ENCODE measurements at regions not wholly inside any gene's neighbourhood (a gene's known extent, or its start where the extent isn't known, plus 50 kb on each side); places are given as distances from the start of the nearest gene placed in this dataset.

DNA sequence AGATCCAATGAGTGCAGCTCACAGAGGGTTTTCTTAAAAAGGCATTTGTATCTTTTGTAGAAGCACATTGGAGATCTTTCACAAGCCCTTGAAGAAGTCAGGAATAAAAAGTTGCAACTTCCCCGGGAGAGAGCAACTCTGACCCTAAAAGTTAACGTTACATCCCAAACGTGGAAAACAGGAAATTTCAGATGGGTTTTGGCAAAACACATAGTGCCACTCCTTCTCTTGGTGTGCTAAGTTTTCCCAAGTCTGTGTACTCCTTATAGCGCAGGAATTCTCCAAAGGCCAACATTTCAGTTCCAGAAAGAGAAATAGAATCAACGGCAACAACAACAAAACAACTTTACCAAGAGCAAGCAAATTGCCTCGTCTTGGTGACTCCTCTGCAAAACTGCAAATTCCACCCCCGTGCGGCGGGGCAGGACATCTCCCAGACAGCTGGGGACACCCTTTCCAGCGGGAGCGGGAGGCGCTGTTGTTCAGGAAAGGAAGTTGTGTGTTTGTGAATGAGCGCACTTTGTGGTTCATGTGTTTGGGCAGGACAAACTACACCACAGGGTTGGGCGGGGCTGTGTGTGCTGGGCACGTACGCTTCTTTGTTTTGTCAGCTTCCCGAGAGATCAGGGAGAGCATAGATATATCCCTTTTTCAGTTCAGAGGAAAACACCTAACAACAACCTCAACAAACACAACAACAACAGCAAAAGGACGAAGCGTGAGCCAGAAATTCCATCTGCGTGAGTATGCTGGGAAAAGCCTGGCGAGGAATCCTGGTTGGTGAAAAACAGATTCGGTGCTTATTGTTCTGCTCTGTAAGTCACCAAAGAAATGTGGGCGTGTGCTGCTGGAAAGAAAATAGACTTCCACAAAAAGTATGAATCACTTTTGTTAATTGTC, 294.7 kb upstream of the PITRM1 start:
- H3K9me3 ChIP-seq (ENCODE audit: control insufficient read depth in 1 of 2, low read length in 2 of 2) = no peaks in the 10 kb centered on the region
- no peaks in the 10 kb centered on the region for H3K36me3 ChIP-seq (ENCODE audit: control insufficient read depth in 1 of 2, insufficient read depth in 2 of 2, low read length in 2 of 2)
- no peak overlapping the region for H3K9ac ChIP-seq (ENCODE audit: low read depth in 1 of 2, low read length in 2 of 2)
- H3K4me3 ChIP-seq (ENCODE audit: low read depth in 1 of 2, low read length in 2 of 2) = peak overlapping the region in 1 of 2 donors; percentile 13
- H3K27me3 ChIP-seq (ENCODE audit: control insufficient read depth in 1 of 2, insufficient read depth in 2 of 2, low read length in 2 of 2) = no peaks in the 10 kb centered on the region
- peak overlapping the region; percentile 70 for H3K27ac ChIP-seq (ENCODE audit: low read depth, low read length)
- peaks cover 18 to 23% of the 10 kb centered on the region in 2 donors for H3K4me1 ChIP-seq (ENCODE audit: control insufficient read depth in 1 of 2, insufficient read depth in 2 of 2, low read length in 2 of 2)

DNA sequence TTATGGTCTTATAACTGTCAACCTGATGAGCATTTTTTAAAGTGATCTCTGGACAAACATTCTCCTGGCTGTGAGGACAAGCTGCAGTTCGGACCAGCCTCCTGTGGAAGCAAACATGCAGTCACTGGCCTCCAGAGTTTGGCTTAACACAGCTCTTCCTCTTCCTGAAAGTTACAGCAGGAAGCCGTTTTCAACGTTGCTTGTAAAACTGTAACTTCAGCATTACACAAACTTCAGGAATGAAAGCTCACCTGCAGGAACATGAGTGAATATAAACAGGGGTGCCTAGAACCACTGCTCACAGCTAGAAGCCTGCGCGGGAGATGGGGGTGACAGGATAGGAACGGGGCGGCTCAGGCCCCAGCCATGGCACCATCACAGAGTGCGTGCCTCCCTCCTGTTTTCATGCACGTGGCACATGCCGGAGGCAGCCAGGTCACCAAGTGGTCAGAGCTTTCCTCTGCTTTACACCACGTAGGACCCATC, 292.9 kb upstream of the PITRM1 start:
- no peaks in the 10 kb centered on the region for H3K36me3 ChIP-seq (ENCODE audit: control insufficient read depth in 1 of 2, insufficient read depth in 2 of 2, low read length in 2 of 2)
- peaks cover 11 to 16% of the 10 kb centered on the region in 2 donors for H3K4me1 ChIP-seq (ENCODE audit: control insufficient read depth in 1 of 2, insufficient read depth in 2 of 2, low read length in 2 of 2)
- peak overlapping the region; percentile 12 for H3K27ac ChIP-seq (ENCODE audit: low read depth, low read length)
- peak overlapping the region in 1 of 2 donors; percentile 0 for H3K9ac ChIP-seq (ENCODE audit: low read depth in 1 of 2, low read length in 2 of 2)
- no peaks in the 10 kb centered on the region for H3K27me3 ChIP-seq (ENCODE audit: control insufficient read depth in 1 of 2, insufficient read depth in 2 of 2, low read length in 2 of 2)
- H3K9me3 ChIP-seq (ENCODE audit: control insufficient read depth in 1 of 2, low read length in 2 of 2) = no peaks in the 10 kb centered on the region
- H3K4me3 ChIP-seq (ENCODE audit: low read depth in 1 of 2, low read length in 2 of 2) = no peak overlapping the region

DNA sequence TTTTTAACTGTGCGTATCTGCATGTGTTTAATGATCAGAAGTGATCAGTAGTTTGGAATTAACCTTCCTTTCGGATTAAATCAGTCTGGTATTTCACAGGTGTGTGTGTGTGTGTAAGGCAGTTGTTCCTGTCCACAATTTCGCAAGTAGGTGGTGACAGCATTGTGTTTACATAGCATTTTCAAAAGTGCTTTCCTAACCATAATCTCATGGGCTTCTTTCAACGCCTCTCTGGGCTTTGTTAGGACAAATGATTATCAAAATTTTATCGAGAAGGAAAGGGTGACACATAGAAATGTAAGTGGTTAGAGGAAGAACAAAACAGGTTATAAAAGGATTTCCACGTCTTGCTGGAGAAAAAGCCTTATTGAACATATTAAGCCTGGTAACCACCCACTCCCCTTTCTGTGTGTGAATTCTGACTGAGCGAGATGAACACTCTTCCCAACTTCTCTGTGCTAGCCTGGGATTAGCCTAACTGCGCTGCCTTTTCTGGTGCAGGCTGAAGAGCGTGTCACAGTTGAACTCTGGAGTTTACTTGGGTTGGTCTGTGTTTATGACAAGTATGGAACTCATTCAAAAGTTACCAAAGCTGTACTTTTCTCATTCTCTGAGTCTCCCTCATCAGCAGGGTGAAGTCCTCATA, 292.3 kb upstream of the PITRM1 start:
- no peaks in the 10 kb centered on the region for H3K9me3 ChIP-seq (ENCODE audit: control insufficient read depth in 1 of 2, low read length in 2 of 2)
- peak overlapping the region in 1 of 2 donors; percentile 0 for H3K9ac ChIP-seq (ENCODE audit: low read depth in 1 of 2, low read length in 2 of 2)
- H3K4me3 ChIP-seq (ENCODE audit: low read depth in 1 of 2, low read length in 2 of 2) = no peak overlapping the region
- H3K27ac ChIP-seq (ENCODE audit: low read depth, low read length) = peak overlapping the region; percentile 4
- no peaks in the 10 kb centered on the region for H3K27me3 ChIP-seq (ENCODE audit: control insufficient read depth in 1 of 2, insufficient read depth in 2 of 2, low read length in 2 of 2)
- H3K36me3 ChIP-seq (ENCODE audit: control insufficient read depth in 1 of 2, insufficient read depth in 2 of 2, low read length in 2 of 2) = no peaks in the 10 kb centered on the region
- peaks cover 11 to 16% of the 10 kb centered on the region in 2 donors for H3K4me1 ChIP-seq (ENCODE audit: control insufficient read depth in 1 of 2, insufficient read depth in 2 of 2, low read length in 2 of 2)

DNA sequence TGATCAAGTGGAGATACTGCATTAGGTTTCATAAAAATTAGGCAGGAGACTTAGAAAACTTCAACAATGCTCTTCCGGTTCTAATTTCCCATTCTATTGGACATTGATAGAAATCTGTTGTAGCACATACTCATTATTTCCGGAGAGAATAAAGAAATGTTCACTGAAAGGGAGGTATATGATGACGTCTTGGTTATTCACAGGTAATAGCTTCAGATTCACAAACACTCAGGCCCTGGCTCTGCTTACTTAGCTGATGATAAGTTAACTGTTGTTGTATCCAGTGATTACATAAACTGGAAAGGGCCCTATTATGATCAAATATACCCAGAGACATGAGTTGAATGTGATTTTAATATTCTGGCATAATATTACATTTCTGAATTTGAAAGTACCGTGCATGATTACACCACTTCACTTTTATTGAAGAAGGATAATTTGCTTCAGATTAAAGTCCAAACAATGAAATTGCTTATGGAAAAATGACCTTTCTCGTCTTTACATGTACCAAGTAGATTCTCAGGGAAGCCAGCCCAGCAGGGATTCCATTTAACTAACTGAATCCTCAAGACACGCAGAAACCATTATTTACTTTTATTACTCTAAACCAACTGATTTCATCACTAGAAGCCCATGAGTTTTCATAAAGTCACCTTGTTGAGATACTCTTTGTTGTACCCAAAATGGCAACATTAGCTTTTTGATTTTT, 288.0 kb upstream of the PITRM1 start:
- Histone ChIP-seq H3K27me3 (ENCODE audit: control insufficient read depth in 1 of 2, insufficient read depth in 2 of 2, low read length in 2 of 2) (no peaks in the 10 kb centered on the region), H3K4me1 (ENCODE audit: control insufficient read depth in 1 of 2, insufficient read depth in 2 of 2, low read length in 2 of 2) (peaks cover 9% of the 10 kb centered on the region in 2 donors), H3K9ac (ENCODE audit: low read depth in 1 of 2, low read length in 2 of 2) (no peak overlapping the region), H3K27ac (ENCODE audit: low read depth, low read length) (no peak overlapping the region), H3K36me3 (ENCODE audit: control insufficient read depth in 1 of 2, insufficient read depth in 2 of 2, low read length in 2 of 2) (no peaks in the 10 kb centered on the region), H3K9me3 (ENCODE audit: control insufficient read depth in 1 of 2, low read length in 2 of 2) (peaks cover 0 to 4% of the 10 kb centered on the region in 2 donors), H3K4me3 (ENCODE audit: low read depth in 1 of 2, low read length in 2 of 2) (no peak overlapping the region)

DNA sequence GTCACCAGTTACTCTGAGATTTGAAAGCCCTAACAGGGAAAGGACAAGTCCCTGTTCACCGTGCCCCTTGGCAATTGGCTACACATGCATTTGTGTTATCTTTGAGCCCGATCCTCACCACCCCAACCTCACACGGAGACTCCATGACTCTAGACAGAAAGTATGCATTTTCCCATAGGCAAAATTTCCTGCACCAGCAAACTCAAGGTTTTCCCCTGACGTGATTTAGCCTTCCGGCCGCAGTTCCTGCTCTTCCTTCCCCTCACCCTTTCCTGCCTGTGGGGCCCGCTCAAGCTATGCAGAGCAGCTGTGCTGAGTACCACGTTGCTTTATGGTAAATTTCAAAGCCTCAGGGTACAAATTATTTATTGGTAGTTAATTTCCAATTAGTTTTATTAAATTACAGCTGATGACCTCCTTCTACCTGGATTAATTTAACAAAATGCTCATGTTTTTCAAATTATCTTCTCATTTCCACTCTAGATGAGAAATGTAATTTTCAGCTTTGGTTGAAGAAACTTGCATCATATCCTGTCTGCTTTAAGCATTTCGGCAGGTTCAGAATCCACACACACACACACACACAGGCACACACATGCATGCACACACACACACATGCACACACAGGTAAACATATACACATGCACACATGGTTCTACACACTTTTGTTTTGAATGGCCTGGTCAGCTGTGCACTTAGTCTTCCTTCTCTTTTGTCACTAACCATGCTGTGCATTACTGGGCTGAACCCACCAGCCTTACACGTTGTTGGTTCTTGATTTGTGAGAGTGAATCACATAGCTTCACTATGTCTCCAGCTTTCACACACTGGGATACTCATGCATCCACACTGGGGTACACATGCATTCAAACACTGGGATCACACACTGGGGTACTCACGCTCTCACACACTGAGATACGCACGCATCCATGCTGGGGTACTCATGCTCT, 283.1 kb upstream of the PITRM1 start:
- Histone ChIP-seq H3K4me3 (ENCODE audit: low read depth in 1 of 2, low read length in 2 of 2) (no peak overlapping the region), H3K9me3 (ENCODE audit: control insufficient read depth in 1 of 2, low read length in 2 of 2) (peaks cover 0 to 4% of the 10 kb centered on the region in 2 donors), H3K27me3 (ENCODE audit: control insufficient read depth in 1 of 2, insufficient read depth in 2 of 2, low read length in 2 of 2) (no peaks in the 10 kb centered on the region), H3K27ac (ENCODE audit: low read depth, low read length) (no peak overlapping the region), H3K9ac (ENCODE audit: low read depth in 1 of 2, low read length in 2 of 2) (no peak overlapping the region), H3K4me1 (ENCODE audit: control insufficient read depth in 1 of 2, insufficient read depth in 2 of 2, low read length in 2 of 2) (peaks cover 0 to 7% of the 10 kb centered on the region in 2 donors), H3K36me3 (ENCODE audit: control insufficient read depth in 1 of 2, insufficient read depth in 2 of 2, low read length in 2 of 2) (no peaks in the 10 kb centered on the region)

DNA sequence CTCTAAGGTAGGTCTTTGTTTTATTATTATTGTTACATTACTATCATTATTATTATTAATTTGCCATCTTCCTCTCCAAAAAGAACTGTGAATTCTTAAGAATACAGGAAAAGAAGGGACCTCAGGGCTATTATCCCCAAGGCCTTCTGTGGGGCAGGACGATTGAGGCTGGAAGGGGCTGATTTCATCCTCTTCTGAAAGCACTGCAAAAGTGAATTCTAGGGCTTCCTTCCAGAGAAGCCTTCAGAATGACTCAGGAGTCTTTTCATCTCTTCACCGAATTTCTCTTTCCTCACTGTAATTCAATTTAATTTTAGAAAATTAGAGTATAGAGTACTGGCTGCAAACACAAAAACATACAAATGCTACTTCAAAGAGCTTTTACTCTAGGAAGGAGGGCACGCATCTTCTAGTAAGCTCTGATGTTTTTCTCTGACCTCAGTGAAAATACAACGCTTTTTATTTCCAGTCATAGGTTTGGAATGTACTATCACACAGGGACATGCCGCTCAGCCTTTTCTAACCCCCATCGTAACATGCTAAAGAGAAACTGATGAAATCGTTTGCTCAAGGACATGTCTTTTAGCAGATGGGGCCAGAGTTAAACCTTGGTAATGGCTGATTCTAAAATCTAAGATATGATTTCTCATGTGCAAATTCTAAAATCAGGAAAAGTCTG, 280.2 kb upstream of the PITRM1 start:
- Histone ChIP-seq H3K36me3 (ENCODE audit: control insufficient read depth in 1 of 2, insufficient read depth in 2 of 2, low read length in 2 of 2) (no peaks in the 10 kb centered on the region), H3K9ac (ENCODE audit: low read depth in 1 of 2, low read length in 2 of 2) (no peak overlapping the region), H3K27me3 (ENCODE audit: control insufficient read depth in 1 of 2, insufficient read depth in 2 of 2, low read length in 2 of 2) (no peaks in the 10 kb centered on the region), H3K27ac (ENCODE audit: low read depth, low read length) (peak overlapping the region; percentile 45), H3K4me3 (ENCODE audit: low read depth in 1 of 2, low read length in 2 of 2) (no peak overlapping the region), H3K9me3 (ENCODE audit: control insufficient read depth in 1 of 2, low read length in 2 of 2) (peaks cover 0 to 2% of the 10 kb centered on the region in 2 donors), H3K4me1 (ENCODE audit: control insufficient read depth in 1 of 2, insufficient read depth in 2 of 2, low read length in 2 of 2) (peaks cover 0 to 7% of the 10 kb centered on the region in 2 donors)

DNA sequence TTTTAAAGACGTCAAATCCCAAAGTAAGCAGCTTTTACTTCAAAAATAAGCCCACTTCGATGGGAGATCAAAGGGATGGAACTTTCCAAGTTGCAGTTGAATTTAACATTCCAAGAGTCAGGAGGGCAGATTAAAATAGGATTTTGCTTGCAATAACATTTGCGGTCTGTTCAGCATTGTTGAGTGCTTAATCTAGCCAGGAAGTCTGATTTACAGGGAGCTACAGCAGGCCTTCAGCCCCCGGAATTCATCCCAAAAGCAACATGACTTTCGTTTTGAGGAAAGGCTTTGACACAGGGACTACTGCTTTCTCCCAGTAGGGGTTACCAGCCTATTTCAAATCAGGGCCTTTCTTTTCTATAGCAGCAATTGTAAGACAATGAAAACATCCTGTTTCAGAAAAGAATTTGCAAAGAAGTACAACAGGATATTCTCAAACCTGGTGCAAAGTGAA, 279.6 kb upstream of the PITRM1 start:
- Histone ChIP-seq H3K27me3 (ENCODE audit: control insufficient read depth in 1 of 2, insufficient read depth in 2 of 2, low read length in 2 of 2) (no peaks in the 10 kb centered on the region), H3K4me1 (ENCODE audit: control insufficient read depth in 1 of 2, insufficient read depth in 2 of 2, low read length in 2 of 2) (peaks cover 0 to 7% of the 10 kb centered on the region in 2 donors), H3K27ac (ENCODE audit: low read depth, low read length) (no peak overlapping the region), H3K9ac (ENCODE audit: low read depth in 1 of 2, low read length in 2 of 2) (no peak overlapping the region), H3K36me3 (ENCODE audit: control insufficient read depth in 1 of 2, insufficient read depth in 2 of 2, low read length in 2 of 2) (no peaks in the 10 kb centered on the region), H3K4me3 (ENCODE audit: low read depth in 1 of 2, low read length in 2 of 2) (no peak overlapping the region), H3K9me3 (ENCODE audit: control insufficient read depth in 1 of 2, low read length in 2 of 2) (no peaks in the 10 kb centered on the region)

DNA sequence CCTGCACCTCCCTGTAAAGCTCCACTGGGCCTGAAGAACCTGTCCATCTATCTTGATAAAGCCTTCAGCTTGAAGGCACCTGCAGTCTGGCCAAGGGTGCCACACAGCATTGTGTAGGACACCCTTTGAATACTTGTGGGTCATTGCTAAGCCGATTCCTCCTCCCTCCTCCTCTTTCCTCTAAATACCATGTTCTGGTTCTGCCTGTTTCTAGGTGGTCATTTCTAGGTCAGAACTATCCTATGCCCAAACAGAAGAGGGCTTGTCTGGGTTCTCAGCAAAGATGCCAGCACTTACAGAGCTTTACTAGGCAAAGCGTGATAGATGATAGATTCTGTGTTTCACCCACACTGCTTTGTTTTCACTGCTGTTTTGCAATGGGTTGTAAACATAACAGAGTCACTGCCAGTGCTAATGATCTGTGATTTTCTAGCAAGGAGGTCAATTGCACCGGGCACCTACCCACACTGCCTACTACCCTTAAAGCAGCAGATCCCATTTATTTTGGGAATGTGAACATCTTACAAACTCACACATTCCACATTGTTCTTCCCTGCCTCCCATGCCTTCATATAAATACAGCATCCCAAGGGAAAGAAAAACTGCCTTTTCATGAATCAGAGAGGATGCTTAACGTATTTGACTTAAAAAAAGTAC, 279.1 kb upstream of the PITRM1 start:
- Histone ChIP-seq H3K9ac (ENCODE audit: low read depth in 1 of 2, low read length in 2 of 2) (no peak overlapping the region), H3K4me3 (ENCODE audit: low read depth in 1 of 2, low read length in 2 of 2) (no peak overlapping the region), H3K9me3 (ENCODE audit: control insufficient read depth in 1 of 2, low read length in 2 of 2) (no peaks in the 10 kb centered on the region), H3K36me3 (ENCODE audit: control insufficient read depth in 1 of 2, insufficient read depth in 2 of 2, low read length in 2 of 2) (no peaks in the 10 kb centered on the region), H3K27ac (ENCODE audit: low read depth, low read length) (no peak overlapping the region), H3K27me3 (ENCODE audit: control insufficient read depth in 1 of 2, insufficient read depth in 2 of 2, low read length in 2 of 2) (no peaks in the 10 kb centered on the region), H3K4me1 (ENCODE audit: control insufficient read depth in 1 of 2, insufficient read depth in 2 of 2, low read length in 2 of 2) (peaks cover 0 to 7% of the 10 kb centered on the region in 2 donors)

Data from duodenal mucosa (tissue), 2 donors.